ENCODE measurements at regions not wholly inside any gene's neighbourhood (a gene's known extent, or its start where the extent isn't known, plus 50 kb on each side); places are given as distances from the start of the nearest gene placed in this dataset.
"Not testable (repeated sequence)": the region's sequence is repeated elsewhere in the genome, so short reads cannot be mapped to it uniquely, and the experiment has no call there.

DNA sequence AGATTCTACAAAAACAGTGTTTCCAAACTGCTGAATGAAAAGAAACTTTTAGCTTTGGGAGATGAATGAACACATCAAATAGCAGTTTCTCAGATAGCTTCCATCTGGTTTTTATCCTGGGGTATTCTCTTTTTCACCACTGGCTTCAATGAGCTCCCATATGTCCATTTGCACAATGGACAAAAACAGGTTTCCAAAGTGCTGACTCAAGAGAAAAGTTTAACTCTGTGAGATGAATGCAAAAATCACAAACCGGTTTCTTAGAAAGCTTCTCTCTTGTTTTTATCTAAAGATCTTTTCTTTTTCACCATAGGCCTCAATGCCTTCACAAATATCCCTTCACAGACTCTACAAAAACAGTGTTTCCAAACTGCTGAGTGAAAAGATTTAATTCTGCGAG is 1089.2 kb downstream of the PRIM2 start:
- not testable (repeated sequence) for DNase-seq (ENCODE audit: low spot score)

DNA sequence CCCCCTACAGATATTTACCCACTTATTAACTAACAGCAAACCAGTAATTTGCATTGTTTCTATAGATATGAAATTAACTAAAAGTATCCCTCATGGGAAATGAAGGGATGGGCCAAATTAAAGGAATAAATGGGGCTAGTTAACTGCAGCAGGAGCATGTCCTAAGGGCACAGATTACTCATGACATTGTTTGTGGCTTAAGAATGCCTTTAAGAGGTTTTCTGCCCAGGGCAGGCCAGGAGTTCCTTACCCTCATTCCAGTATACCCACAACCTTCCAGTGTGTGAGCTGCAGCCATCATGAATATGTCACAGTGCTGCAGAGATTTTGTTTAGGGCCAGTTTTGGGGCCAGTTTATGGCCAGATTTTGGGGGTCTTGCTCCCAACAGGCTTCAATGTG is 1101.9 kb downstream of the PRIM2 start:
- DNase-seq (ENCODE audit: low spot score): no peak
